Small intestine (tissue), 7 donors: ENCODE measurements at regions not wholly inside any gene's neighbourhood (a gene's known extent, or its start where the extent isn't known, plus 50 kb on each side); places are given as distances from the start of the nearest gene placed in this dataset.

Experiments
- DNase-seq, 2 donors: peaks; one replicate each; pipeline versions ENCODE4 v3.0.0 to v3.0.0-alpha.2; 2013
- FAIRE-seq: peaks from 2 replicates; lab custom pipeline; 2012; peaks lifted over from hg19 to GRCh38; lab: Jason Lieb, UNC
- H3K27ac ChIP-seq, 3 donors: one replicate each; pipeline ENCODE4 v1.5.1; 2013; ENCODE audit warnings: low read length in 2 of 3, mild to moderate bottlenecking in 2 of 3, control low read depth in 1 of 3, inconsistent platforms in 1 of 3, low read depth in 1 of 3, moderate library complexity in 1 of 3
- H3K27me3 ChIP-seq, 3 donors: one replicate each; pipeline ENCODE4 v1.6.1; 2013; ENCODE audit warnings: low read length in 3 of 3, inconsistent platforms in 1 of 3; ENCODE audit not compliant: control insufficient read depth in 3 of 3, insufficient read depth in 3 of 3
- H3K36me3 ChIP-seq, 3 donors: one replicate each; pipeline ENCODE4 v1.6.1; 2013; ENCODE audit warnings: low read length in 3 of 3, inconsistent platforms in 1 of 3, low read depth in 1 of 3, mild to moderate bottlenecking in 1 of 3, moderate library complexity in 1 of 3; ENCODE audit not compliant: control insufficient read depth in 3 of 3, insufficient read depth in 2 of 3
- H3K4me1 ChIP-seq, 3 donors: one replicate each; pipeline ENCODE4 v1.6.1; 2013; ENCODE audit warnings: low read length in 2 of 3, inconsistent platforms in 1 of 3, low read depth in 1 of 3, mild to moderate bottlenecking in 1 of 3, moderate library complexity in 1 of 3; ENCODE audit not compliant: control insufficient read depth in 3 of 3, insufficient read depth in 2 of 3
- H3K4me3 ChIP-seq, 3 donors: one replicate each; pipeline ENCODE4 v1.5.1; 2013; ENCODE audit warnings: low read length in 3 of 3, control low read depth in 1 of 3, inconsistent platforms in 1 of 3, low read depth in 1 of 3, mild to moderate bottlenecking in 1 of 3, moderate library complexity in 1 of 3
- H3K9me3 ChIP-seq, 2 donors: one replicate each; pipeline ENCODE4 v1.6.1; 2013; ENCODE audit warnings: low read depth in 1 of 2, low read length in 1 of 2; ENCODE audit not compliant: control insufficient read depth in 2 of 2, insufficient read depth in 1 of 2
- WGBS, 3 donors: extraction: QIAGEN DNeasy Blood & Tissue Kit; methylation state at CpG; one replicate each; pipeline ENCODE4 v1.1.7; 2013; 5-methylcytosine and 5-hydroxymethylcytosine counted together
- donor health status: healthy with polysubstance abuse.
- donor health status: control.
- donor health status: control.
- donor health status: Bipolar disorder and iron deficiency.
- donor health status: healthy.

DNA sequence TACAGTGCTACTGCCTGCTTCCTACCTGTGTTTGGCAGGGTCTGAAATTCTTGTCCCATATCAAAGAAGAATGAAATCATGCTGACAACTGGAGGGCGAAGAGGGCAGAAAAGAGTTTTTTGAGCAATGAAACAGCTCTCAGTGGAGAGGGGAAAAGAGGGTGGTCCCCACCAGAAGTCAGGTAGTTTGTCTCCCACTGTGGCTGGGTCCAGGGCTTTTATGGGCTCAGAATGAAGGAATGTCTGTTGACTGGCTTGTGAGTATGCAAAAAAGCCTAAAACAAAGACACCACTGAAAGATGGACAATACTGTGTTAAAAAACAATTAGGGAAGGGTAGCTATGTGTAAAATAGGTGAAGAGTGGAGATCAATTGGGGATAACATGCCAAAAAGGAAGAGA lies 115.0 kb downstream of the ADAM29 start:
- 78 to 91% (median 82%) methylated on average over 1 of the region's 1 CpG for WGBS, 3 donors

DNA sequence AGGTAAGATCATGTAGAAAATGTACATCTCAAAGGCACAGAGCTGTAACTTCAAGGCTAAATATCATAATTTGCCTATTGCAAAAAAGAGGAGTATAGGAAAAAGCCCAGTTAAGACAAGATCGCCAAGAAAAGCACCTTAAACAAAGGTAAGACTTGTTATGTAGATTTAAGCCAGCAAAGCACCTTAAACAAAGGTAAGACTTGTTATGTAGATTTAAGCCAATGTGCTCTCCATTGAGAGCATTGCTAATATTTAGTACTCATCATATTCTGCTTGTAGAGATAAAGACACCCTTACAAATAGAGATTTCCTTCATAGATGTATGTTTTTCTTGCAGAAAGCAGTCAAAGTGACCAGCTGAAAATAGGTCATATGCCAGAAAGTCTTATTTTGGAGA lies 115.8 kb downstream of the ADAM29 start:
- Histone ChIP-seq H3K27me3 (no peaks in the 10 kb centered on the region), H3K9me3 (peaks cover 2 to 12% of the 10 kb centered on the region in 2 donors), H3K36me3 (no peaks in the 10 kb centered on the region), H3K27ac (no peak overlapping the region), H3K4me1 (no peaks in the 10 kb centered on the region), H3K4me3 (no peak overlapping the region)
- WGBS, 3 donors: 77 to 86% (median 86%) methylated on average over 1 of the region's 1 CpG
- no peak for DNase-seq
- no peak for FAIRE-seq

More for the DNA sequence above, 115.0 kb downstream of the ADAM29 start:
- H3K4me3 ChIP-seq: no peak overlapping the region
- H3K36me3 ChIP-seq: no peaks in the 10 kb centered on the region
- H3K4me1 ChIP-seq: no peaks in the 10 kb centered on the region
- H3K27ac ChIP-seq: no peak overlapping the region
- DNase-seq (no peak), FAIRE-seq (no peak)
- no peaks in the 10 kb centered on the region for H3K27me3 ChIP-seq
- peaks cover 2 to 12% of the 10 kb centered on the region in 2 donors for H3K9me3 ChIP-seq

DNA sequence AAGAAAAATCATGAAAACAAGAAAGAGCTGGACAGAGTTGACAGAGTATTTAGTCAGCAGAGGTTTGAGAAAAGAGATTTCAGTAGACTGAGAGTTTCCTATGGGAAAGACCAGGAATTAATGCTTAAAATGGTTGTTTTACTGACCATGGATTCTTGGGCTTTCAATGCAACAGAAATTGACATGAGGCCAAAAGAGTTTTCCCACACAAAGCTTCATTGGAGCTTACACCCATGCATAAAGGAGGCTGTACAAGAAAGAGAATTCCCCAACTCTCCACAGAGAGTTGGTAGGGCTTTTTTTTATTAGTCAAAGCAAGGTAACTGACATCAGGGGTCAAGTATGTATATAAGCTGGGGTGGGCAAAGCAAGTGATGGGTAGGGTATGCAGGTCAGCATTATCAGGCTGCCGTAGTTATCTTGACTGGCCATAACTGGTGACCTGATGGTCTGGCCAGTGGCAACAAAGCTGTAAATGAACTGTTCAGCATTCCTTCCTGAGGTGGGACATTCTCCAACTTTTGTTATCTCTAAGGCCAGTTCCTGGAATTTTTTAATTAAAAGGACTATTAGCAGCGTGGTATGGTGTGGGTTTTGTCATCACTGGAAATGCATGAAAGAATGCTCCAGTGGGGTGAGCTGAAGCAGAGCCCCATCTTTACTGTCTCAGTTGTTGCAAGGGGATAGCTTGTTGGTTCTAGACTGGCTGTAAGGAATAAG lies 117.0 kb downstream of the ADAM29 start:
- 30 to 64% (median 33%) methylated on average over 2 of the region's 2 CpGs for WGBS, 3 donors
- no peak overlapping the region for H3K4me3 ChIP-seq
- H3K27ac ChIP-seq: no peak overlapping the region
- peaks cover 2 to 9% of the 10 kb centered on the region in 2 donors for H3K9me3 ChIP-seq
- FAIRE-seq: no peak
- H3K27me3 ChIP-seq: no peaks in the 10 kb centered on the region
- H3K4me1 ChIP-seq: no peaks in the 10 kb centered on the region
- no peaks in the 10 kb centered on the region for H3K36me3 ChIP-seq
- no peak for DNase-seq

DNA sequence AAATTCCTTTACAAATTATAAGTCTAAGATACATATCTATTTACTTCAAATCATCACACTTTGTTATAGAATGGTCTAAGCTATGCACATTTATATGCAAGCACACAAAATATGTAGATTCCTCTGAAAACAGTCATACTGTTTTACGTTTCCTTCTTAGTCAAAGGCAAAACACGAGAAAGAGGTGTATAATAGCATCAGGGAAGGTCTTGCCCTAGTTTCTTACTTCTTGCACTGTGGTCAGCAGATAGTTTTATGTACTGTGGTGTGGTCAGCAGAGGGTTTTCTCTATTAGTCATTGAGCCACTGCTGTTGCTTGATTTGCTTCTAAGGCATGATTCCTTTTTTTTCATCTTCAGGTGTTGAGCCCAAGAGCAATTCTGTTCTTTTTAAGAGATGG lies 117.7 kb downstream of the ADAM29 start:
- 40 to 59% (median 52%) methylated on average over 2 of the region's 2 CpGs for WGBS, 3 donors
- no peak for DNase-seq
- no peak for FAIRE-seq

DNA sequence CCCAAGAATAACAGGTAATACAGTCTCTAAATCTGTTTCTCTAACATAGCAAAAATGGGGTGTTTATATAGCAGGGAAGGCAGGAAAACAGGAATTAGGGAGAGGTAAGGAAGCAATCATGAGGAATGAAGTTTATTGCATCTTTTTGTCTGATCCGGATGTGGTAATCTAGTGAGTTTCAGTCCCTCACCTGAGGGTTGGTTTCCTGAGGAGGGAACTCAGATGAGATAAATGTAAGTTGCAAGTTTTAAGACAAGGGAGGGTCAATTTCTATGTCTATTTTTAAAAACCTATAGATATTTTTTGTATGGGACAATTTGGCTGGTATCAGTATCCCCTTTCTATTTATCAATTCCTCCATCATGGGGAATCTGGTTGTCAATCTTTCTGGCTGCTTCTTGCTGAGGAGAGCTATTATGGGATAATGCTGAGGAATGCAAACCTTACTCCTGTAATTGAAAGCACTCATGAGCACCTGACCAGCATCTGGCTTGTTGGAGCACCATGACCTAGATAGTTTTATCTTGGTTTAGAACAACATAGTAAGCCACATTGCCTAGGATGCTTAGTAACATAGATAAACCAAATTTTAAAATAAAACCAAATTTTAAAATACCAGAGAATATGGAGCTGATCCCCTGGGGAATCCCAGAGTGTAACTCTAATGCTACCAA lies 130.1 kb downstream of the ADAM29 start:
- WGBS, 3 donors: 81 to 92% (median 84%) methylated on average over 1 of the region's 1 CpG

More for the DNA sequence above, 117.7 kb downstream of the ADAM29 start:
- Histone ChIP-seq H3K9me3 (peaks cover 2 to 9% of the 10 kb centered on the region in 2 donors), H3K36me3 (no peaks in the 10 kb centered on the region), H3K27me3 (no peaks in the 10 kb centered on the region), H3K4me3 (no peak overlapping the region), H3K27ac (no peak overlapping the region), H3K4me1 (no peaks in the 10 kb centered on the region)

DNA sequence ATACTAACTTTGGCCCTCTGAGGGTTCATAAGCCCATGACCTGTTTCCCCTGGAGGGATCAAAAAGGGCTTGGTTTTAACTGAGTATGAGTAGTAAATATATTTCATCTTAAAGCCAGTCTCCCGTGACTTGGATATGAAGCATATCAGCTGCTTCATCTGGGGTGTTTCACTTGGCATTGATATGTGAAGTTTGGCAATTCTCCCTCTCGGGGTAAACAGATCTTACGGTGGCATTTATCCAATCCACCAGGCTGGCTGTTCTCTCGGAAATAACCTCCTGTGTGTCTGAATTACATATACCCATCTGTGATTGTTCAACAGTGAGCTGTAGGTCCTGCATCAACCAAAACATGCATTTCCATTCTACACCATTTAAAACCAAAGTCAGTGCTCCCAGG lies 130.7 kb downstream of the ADAM29 start:
- Histone ChIP-seq H3K27ac (no peak overlapping the region), H3K4me3 (no peak overlapping the region), H3K4me1 (no peaks in the 10 kb centered on the region), H3K36me3 (no peaks in the 10 kb centered on the region), H3K9me3 (peaks cover 0 to 12% of the 10 kb centered on the region in 2 donors), H3K27me3 (no peaks in the 10 kb centered on the region)
- FAIRE-seq (no peak), DNase-seq (no peak)
- 79 to 83% (median 80%) methylated on average over 4 of the region's 4 CpGs for WGBS, 3 donors

More for the DNA sequence above, 130.1 kb downstream of the ADAM29 start:
- H3K4me1 ChIP-seq: no peaks in the 10 kb centered on the region
- DNase-seq (no peak), FAIRE-seq (no peak)
- H3K4me3 ChIP-seq: no peak overlapping the region
- no peaks in the 10 kb centered on the region for H3K27me3 ChIP-seq
- no peak overlapping the region for H3K27ac ChIP-seq
- no peaks in the 10 kb centered on the region for H3K36me3 ChIP-seq
- H3K9me3 ChIP-seq: peaks cover 0 to 17% of the 10 kb centered on the region in 2 donors

DNA sequence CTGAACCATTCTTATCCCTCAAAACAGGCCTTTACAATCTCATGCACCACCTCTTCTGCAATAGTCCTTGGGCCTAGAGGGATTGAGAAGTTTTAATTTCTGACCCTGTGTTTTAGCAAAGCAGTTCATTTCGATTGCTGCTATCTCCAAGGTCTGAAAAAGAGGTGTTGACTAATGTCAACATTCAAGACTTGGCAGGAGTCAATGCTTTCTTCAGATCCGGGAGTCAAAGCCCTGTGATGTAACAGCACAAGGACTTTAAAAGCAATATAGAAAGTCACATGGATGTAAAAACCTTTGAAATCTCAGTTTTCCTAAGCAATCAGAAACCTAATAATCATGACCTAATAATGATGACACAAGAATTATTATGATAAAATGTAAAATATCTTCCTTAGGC lies 133.8 kb downstream of the ADAM29 start:
- no peak for FAIRE-seq
- WGBS, 3 donors: 33 to 59% (median 35%) methylated on average over 2 of the region's 2 CpGs

DNA sequence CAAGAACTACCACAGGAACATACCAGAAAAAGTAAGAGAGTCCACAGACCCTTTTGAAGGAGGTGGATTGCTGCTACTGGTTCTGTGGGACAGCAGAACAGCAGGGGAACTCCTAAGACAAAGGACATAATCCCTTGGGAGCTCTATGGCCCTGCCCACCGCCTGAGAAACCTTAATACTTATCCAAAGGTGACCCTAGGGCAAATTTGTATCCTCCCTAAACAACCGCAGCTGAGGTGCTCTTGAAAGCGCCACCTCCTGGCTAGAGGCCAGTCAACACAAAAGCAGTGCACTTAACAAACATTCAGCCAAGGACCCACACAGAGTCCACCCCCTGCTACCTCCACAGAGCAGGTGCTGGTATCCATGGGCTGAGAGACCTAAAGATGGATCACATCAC lies 136.8 kb downstream of the ADAM29 start:
- H3K27me3 ChIP-seq: no peaks in the 10 kb centered on the region
- H3K4me3 ChIP-seq: no peak overlapping the region
- WGBS, 3 donors: 56 to 70% (median 62%) methylated on average over 3 of the region's 3 CpGs
- H3K27ac ChIP-seq: no peak overlapping the region
- no peak for DNase-seq
- H3K36me3 ChIP-seq: no peaks in the 10 kb centered on the region
- peaks cover 0 to 11% of the 10 kb centered on the region in 2 donors for H3K9me3 ChIP-seq
- no peaks in the 10 kb centered on the region for H3K4me1 ChIP-seq
- no peak for FAIRE-seq

More for the DNA sequence above, 133.8 kb downstream of the ADAM29 start:
- H3K36me3 ChIP-seq: no peaks in the 10 kb centered on the region
- H3K9me3 ChIP-seq: peaks cover 0 to 14% of the 10 kb centered on the region in 2 donors
- no peak for DNase-seq
- no peaks in the 10 kb centered on the region for H3K4me1 ChIP-seq
- H3K27me3 ChIP-seq: no peaks in the 10 kb centered on the region
- no peak overlapping the region for H3K27ac ChIP-seq
- no peak overlapping the region for H3K4me3 ChIP-seq
